Progenitor cell of endocrine pancreas (in vitro differentiated cells): ENCODE measurements at regions not wholly inside any gene's neighbourhood (a gene's known extent, or its start where the extent isn't known, plus 50 kb on each side); places are given as distances from the start of the nearest gene placed in this dataset.

Experiments used
- DNase-seq: peaks from one replicate; pipeline ENCODE4 v3.0.0; 2021; ENCODE audit warnings: low spot score; ENCODE audit not compliant: unreplicated experiment
- H3K27ac Mint-ChIP-seq: 2 replicates; pipeline ENCODE4 v1.8.0; 2021; ENCODE audit warnings: mild to moderate bottlenecking, moderate library complexity, mixed read lengths
- H3K27me3 Mint-ChIP-seq: 2 replicates; pipeline ENCODE4 v1.8.0; 2021; ENCODE audit warnings: mixed read lengths
- H3K36me3 Mint-ChIP-seq: 2 replicates; pipeline ENCODE4 v1.8.0; 2022; ENCODE audit warnings: mixed read lengths; ENCODE audit not compliant: insufficient read depth
- H3K4me1 Mint-ChIP-seq: 2 replicates; pipeline ENCODE4 v1.8.0; 2021; ENCODE audit warnings: low read depth, mixed read lengths
- H3K4me3 Mint-ChIP-seq: 2 replicates; pipeline ENCODE4 v1.8.0; 2021; ENCODE audit warnings: low read depth, mild to moderate bottlenecking, moderate library complexity, mixed read lengths
- H3K9me3 Mint-ChIP-seq: 2 replicates; pipeline ENCODE4 v1.8.0; 2021; ENCODE audit warnings: low read depth, mixed read lengths
- CTCF ChIP-seq: fragments of 200-600 bp; sonication (generic); IDR thresholded peaks from one replicate; pipeline ENCODE4 v1.5.0; 2021; ENCODE audit warnings: antibody characterized with exemption, mild to moderate bottlenecking; ENCODE audit not compliant: unreplicated experiment

- H3K27me3 Mint-ChIP-seq: no peaks in the 10 kb centered on the region
These were observed 78.3 kb upstream of the KCTD3 start for GRCh38 chr1:215488850-215489249.

GRCh38 chr1:215489771-215490565, 77.1 kb upstream of the KCTD3 start:
- no peak overlapping the region for H3K27ac Mint-ChIP-seq
- peaks cover 23% of the 10 kb centered on the region for H3K9me3 Mint-ChIP-seq
- H3K4me1 Mint-ChIP-seq: no peaks in the 10 kb centered on the region
- TF ChIP-seq CTCF: no peak
- H3K4me3 Mint-ChIP-seq: no peak overlapping the region
- H3K27me3 Mint-ChIP-seq: no peaks in the 10 kb centered on the region
- no peak for DNase-seq
- H3K36me3 Mint-ChIP-seq: no peaks in the 10 kb centered on the region

More at GRCh38 chr1:215488850-215489249, 78.3 kb upstream of the KCTD3 start:
- no peaks in the 10 kb centered on the region for H3K36me3 Mint-ChIP-seq
- H3K4me1 Mint-ChIP-seq: no peaks in the 10 kb centered on the region
- no peak for TF ChIP-seq CTCF
- H3K27ac Mint-ChIP-seq: no peak overlapping the region
- no peak for DNase-seq
- H3K4me3 Mint-ChIP-seq: no peak overlapping the region
- H3K9me3 Mint-ChIP-seq: peaks cover 23% of the 10 kb centered on the region

GRCh38 chr1:215497528-215497927, 69.6 kb upstream of the KCTD3 start:
- Mint-ChIP-seq H3K36me3 (no peaks in the 10 kb centered on the region), H3K27me3 (peaks cover 3% of the 10 kb centered on the region), H3K9me3 (peaks cover 9% of the 10 kb centered on the region), H3K4me3 (no peak overlapping the region), H3K27ac (no peak overlapping the region), H3K4me1 (no peaks in the 10 kb centered on the region)
- DNase-seq: no peak
- no peak for TF ChIP-seq CTCF

GRCh38 chr1:215501496-215501895, 65.6 kb upstream of the KCTD3 start:
- TF ChIP-seq CTCF: no peak
- DNase-seq: no peak
- Mint-ChIP-seq H3K4me1 (no peaks in the 10 kb centered on the region), H3K9me3 (no peaks in the 10 kb centered on the region), H3K4me3 (no peak overlapping the region), H3K36me3 (no peaks in the 10 kb centered on the region), H3K27me3 (peaks cover 3% of the 10 kb centered on the region), H3K27ac (no peak overlapping the region)

GRCh38 chr1:215502081-215502480, 65.0 kb upstream of the KCTD3 start:
- no peak overlapping the region for H3K27ac Mint-ChIP-seq
- no peaks in the 10 kb centered on the region for H3K36me3 Mint-ChIP-seq

More at GRCh38 chr1:215502081-215502480, 65.0 kb upstream of the KCTD3 start:
- no peaks in the 10 kb centered on the region for H3K4me1 Mint-ChIP-seq
- no peak overlapping the region for H3K4me3 Mint-ChIP-seq
- H3K27me3 Mint-ChIP-seq: peaks cover 3% of the 10 kb centered on the region
- no peak for TF ChIP-seq CTCF
- no peak for DNase-seq
- H3K9me3 Mint-ChIP-seq: no peaks in the 10 kb centered on the region
